ENCODE measurements at regions not wholly inside any gene's neighbourhood (a gene's known extent, or its start where the extent isn't known, plus 50 kb on each side); places are given as distances from the start of the nearest gene placed in this dataset.

- POLR2A ChIA-PET = no interaction called here
- H3K36me3 Mint-ChIP-seq (ENCODE audit: low read depth) = no peaks in the 10 kb centered on the region
- no peak overlapping the region for H3K27ac Mint-ChIP-seq
- no peaks in the 10 kb centered on the region for H3K9me3 Mint-ChIP-seq
- DNase-seq (no peak), ATAC-seq (no peak)
- TF ChIP-seq CTCF (IDR thresholded peaks at IDR 0.05) = no peak
- H3K4me3 Mint-ChIP-seq = no peak overlapping the region
- CTCF ChIA-PET = interaction anchor here (1.1 kb wide), 1 partner anchor 249 kb away, joined by 3 read pairs; no protein-coding TSS in a partner anchor
- H3K4me1 Mint-ChIP-seq (ENCODE audit: low read depth) = no peaks in the 10 kb centered on the region
- intact Hi-C loops (cut with micrococcal nuclease) = no loop called here
- peaks cover 19% of the 10 kb centered on the region for H3K27me3 Mint-ChIP-seq
Observed at GRCh38 chr1:63155437-63155836, 166.9 kb upstream of the FOXD3 start.

DNA sequence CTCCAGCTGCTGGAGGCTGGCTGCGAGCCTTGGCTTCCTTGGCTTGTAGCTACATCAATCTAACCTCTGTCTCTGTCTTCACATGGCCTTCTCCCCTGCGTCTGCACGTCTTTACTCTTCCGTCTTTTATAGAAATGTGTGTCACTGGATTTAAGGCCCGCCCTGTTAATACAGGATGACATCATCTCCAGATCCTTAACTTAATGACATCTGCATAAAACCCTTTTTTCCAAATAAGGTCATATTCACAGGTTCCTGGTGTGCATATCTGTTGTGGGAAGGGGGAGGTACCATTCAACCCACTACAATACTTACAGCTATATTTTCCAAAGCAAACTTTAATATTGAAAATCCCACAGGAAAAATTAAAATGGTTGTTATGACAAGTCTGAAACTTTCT, 165.3 kb upstream of the FOXD3 start:
- CTCF ChIA-PET = no interaction called here
- Mint-ChIP-seq H3K36me3 (ENCODE audit: low read depth) (no peaks in the 10 kb centered on the region), H3K4me3 (no peak overlapping the region), H3K9me3 (no peaks in the 10 kb centered on the region), H3K4me1 (ENCODE audit: low read depth) (no peaks in the 10 kb centered on the region), H3K27me3 (peaks cover 10% of the 10 kb centered on the region), H3K27ac (no peak overlapping the region)
- ATAC-seq (no peak), DNase-seq (no peak)
- TF ChIP-seq CTCF (IDR thresholded peaks at IDR 0.05) = no peak
- intact Hi-C loops (cut with micrococcal nuclease) = no loop called here
- POLR2A ChIA-PET = no interaction called here

- Mint-ChIP-seq H3K36me3 (ENCODE audit: low read depth) (no peaks in the 10 kb centered on the region), H3K4me3 (no peak overlapping the region), H3K4me1 (ENCODE audit: low read depth) (no peaks in the 10 kb centered on the region), H3K9me3 (no peaks in the 10 kb centered on the region), H3K27ac (no peak overlapping the region), H3K27me3 (peaks cover 20% of the 10 kb centered on the region)
- DNase-seq = no peak
- no peak for ATAC-seq
- ChIA-PET CTCF (no interaction called here), POLR2A (no interaction called here)
- TF ChIP-seq CTCF (IDR thresholded peaks at IDR 0.05) = no peak
- intact Hi-C loops (cut with micrococcal nuclease) = no loop called here
Observed at GRCh38 chr1:63169057-63169456, 153.3 kb upstream of the FOXD3 start.

DNA sequence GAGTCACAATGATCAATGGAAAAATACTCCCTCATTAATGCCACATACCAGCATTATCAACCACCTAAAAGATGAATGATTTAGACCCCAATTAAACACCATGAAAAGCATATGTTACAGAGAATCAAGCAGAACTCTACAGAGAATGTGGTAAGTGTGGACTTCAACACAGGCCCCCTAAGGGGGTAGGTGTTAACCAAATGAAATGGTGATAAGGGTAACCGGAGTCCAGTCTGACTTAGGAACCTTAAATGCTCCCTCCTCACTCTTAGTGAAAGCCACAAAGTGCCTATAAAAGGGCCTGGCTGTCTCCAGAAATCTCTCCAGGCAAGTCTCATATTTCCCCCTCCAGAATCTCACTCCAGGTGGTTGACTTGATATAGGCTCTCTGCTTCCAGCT, 149.2 kb upstream of the FOXD3 start:
- H3K36me3 Mint-ChIP-seq (ENCODE audit: low read depth) = no peaks in the 10 kb centered on the region
- DNase-seq (no peak), ATAC-seq (no peak)
- peaks cover 3% of the 10 kb centered on the region for H3K9me3 Mint-ChIP-seq
- POLR2A ChIA-PET = interaction anchor here (0.5 kb wide), 1 partner anchor 94 kb away, joined by 3 read pairs; no protein-coding TSS in a partner anchor
- intact Hi-C loops (cut with micrococcal nuclease) = no loop called here
- no peak overlapping the region for H3K4me3 Mint-ChIP-seq
- no peak for TF ChIP-seq CTCF (IDR thresholded peaks at IDR 0.05)
- peaks cover 16% of the 10 kb centered on the region for H3K27me3 Mint-ChIP-seq
- H3K27ac Mint-ChIP-seq = no peak overlapping the region
- no peaks in the 10 kb centered on the region for H3K4me1 Mint-ChIP-seq (ENCODE audit: low read depth)
- CTCF ChIA-PET = no interaction called here

GRCh38 chr1:63189677-63190076, 132.7 kb upstream of the FOXD3 start:
- POLR2A ChIA-PET = no interaction called here
- Mint-ChIP-seq H3K4me3 (no peak overlapping the region), H3K36me3 (ENCODE audit: low read depth) (no peaks in the 10 kb centered on the region), H3K27ac (no peak overlapping the region), H3K4me1 (ENCODE audit: low read depth) (no peaks in the 10 kb centered on the region), H3K9me3 (no peaks in the 10 kb centered on the region), H3K27me3 (peaks cover 2% of the 10 kb centered on the region)
- ATAC-seq (no peak), DNase-seq (no peak)
- CTCF ChIA-PET = interaction anchor here (0.8 to 1.7 kb wide), 2 partner anchors 41 to 349 kb away, joined by 3 to 4 read pairs; no protein-coding TSS in a partner anchor
- intact Hi-C loops (cut with micrococcal nuclease) = no loop called here
- TF ChIP-seq CTCF (IDR thresholded peaks at IDR 0.05) = no peak

All from activated CD8-positive, alpha-beta T cell treated with anti-CD3 and anti-CD28 coated beads for 36 hours (primary cell).